VCaP (cell line): ENCODE measurements at regions not wholly inside any gene's neighbourhood (a gene's known extent, or its start where the extent isn't known, plus 50 kb on each side); places are given as distances from the start of the nearest gene placed in this dataset.

ENCODE experiments used
- H3K27ac ChIP-seq: fragments of 450-650 bp; 2 replicates; pipeline ENCODE4 v1.5.1; 2017
- CTCF ChIP-seq: fragments of 450-650 bp; conservative IDR thresholded peaks from 2 replicates; pipeline ENCODE4 v1.5.1; 2017; ENCODE audit warnings: mild to moderate bottlenecking, moderate library complexity

GRCh38 chr3:118682921-118683320, 351.7 kb downstream of the IGSF11 start:
- no peak overlapping the region for H3K27ac ChIP-seq
- no peak for TF ChIP-seq CTCF

DNA sequence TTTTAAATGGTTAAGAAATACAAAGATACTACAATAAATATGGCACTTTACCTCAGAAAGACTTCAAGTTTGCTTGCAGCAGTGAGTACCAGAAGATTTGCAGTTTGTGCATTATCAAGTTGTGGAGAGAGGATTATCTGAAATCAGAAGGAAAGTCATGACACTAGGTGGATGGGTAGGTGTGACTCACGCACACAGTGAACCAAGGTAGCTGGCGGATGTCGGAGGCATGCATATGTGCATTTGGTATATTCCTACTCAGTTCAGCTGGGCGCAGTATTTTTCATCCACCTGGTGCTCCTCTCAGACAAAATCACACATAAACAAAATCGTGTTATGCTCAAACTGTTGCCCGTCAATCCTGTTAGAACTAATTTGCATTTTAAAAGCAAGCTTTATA, 351.0 kb downstream of the IGSF11 start:
- no peak overlapping the region for H3K27ac ChIP-seq
- no peak for TF ChIP-seq CTCF

DNA sequence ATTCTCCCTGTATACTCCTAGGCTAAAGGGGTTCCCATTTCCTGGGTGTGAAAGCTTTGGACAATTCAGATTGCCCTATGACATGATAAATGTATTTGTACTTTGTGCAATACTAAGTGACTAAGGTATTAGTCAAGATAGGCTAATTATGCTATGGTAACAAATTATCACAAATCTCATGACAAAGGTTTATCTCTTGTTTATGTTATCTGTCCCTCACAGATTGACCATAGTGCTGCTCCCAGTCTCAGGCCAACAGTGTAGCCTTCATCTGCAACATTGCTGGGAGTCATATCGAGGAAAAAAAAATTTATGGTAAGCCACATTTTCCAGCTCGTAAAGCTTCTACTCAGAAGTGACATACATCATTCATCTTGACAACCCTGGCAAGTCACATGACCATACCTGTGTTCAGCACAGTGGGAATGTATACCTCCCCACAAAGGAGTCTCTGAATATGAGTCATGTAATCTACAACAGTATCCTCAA, 346.2 kb downstream of the IGSF11 start:
- TF ChIP-seq CTCF, result no peak
- no peak overlapping the region for H3K27ac ChIP-seq

GRCh38 chr3:118692416-118692815, 342.2 kb downstream of the IGSF11 start:
- no peak overlapping the region for H3K27ac ChIP-seq
- TF ChIP-seq CTCF, result no peak

- no peak overlapping the region for H3K27ac ChIP-seq
- no peak for TF ChIP-seq CTCF
Observed at GRCh38 chr3:118705487-118706219, 329.0 kb downstream of the IGSF11 start.

GRCh38 chr3:118707991-118708390, 326.7 kb downstream of the IGSF11 start:
- no peak overlapping the region for H3K27ac ChIP-seq

GRCh38 chr3:118710532-118710931, 324.1 kb downstream of the IGSF11 start:
- no peak overlapping the region for H3K27ac ChIP-seq
- no peak for TF ChIP-seq CTCF

More at GRCh38 chr3:118707991-118708390, 326.7 kb downstream of the IGSF11 start:
- no peak for TF ChIP-seq CTCF
